A673 (cell line): ENCODE measurements at regions not wholly inside any gene's neighbourhood (a gene's known extent, or its start where the extent isn't known, plus 50 kb on each side); places are given as distances from the start of the nearest gene placed in this dataset.

Source experiments
- EZH2 ChIP-seq: fragments of 200-600 bp; sonication (generic); IDR thresholded peaks from 2 replicates; pipeline ENCODE4 v1.6.1; 2017; ENCODE audit warnings: borderline replicate concordance, low read depth, mild to moderate bottlenecking, mixed read lengths, antibody characterized with exemption, low read length; ENCODE audit not compliant: poor library complexity, severe bottlenecking
- TF ChIP-seq, protein P1 (sequence below): fragments of 300-800, 200-600 bp; sonication (generic); conservative IDR thresholded peaks from 2 replicates; pipeline ENCODE4 v1.5.1; 2017; ENCODE audit warnings: low read depth, mild to moderate bottlenecking, antibody characterized with exemption, low read length, moderate library complexity, mixed read lengths

DNA sequence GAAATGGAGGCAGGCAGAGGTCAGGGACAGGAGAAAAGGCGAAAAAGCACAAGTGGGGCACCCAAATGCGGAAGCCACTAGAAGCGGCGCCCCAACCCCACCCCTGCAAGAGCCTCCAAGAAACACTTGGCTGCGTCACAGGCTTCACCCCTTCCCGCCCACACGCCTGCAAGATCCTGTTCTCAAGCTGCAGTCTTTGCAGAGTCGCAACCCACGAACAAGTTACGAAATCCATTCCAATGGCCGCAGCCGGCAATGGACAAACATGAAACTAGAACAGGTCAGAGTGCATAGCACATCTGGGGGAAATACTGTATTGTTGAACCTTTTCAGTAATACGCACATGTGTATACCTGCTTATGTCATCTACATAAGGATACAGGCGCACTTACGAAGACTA lies 103.6 kb downstream of the PSMG1 start:
- TF ChIP-seq, protein P1, sequence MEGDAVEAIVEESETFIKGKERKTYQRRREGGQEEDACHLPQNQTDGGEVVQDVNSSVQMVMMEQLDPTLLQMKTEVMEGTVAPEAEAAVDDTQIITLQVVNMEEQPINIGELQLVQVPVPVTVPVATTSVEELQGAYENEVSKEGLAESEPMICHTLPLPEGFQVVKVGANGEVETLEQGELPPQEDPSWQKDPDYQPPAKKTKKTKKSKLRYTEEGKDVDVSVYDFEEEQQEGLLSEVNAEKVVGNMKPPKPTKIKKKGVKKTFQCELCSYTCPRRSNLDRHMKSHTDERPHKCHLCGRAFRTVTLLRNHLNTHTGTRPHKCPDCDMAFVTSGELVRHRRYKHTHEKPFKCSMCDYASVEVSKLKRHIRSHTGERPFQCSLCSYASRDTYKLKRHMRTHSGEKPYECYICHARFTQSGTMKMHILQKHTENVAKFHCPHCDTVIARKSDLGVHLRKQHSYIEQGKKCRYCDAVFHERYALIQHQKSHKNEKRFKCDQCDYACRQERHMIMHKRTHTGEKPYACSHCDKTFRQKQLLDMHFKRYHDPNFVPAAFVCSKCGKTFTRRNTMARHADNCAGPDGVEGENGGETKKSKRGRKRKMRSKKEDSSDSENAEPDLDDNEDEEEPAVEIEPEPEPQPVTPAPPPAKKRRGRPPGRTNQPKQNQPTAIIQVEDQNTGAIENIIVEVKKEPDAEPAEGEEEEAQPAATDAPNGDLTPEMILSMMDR: no peak
- no peak for TF ChIP-seq EZH2
